Keratinocyte (primary cell): ENCODE measurements at regions not wholly inside any gene's neighbourhood (a gene's known extent, or its start where the extent isn't known, plus 50 kb on each side); places are given as distances from the start of the nearest gene placed in this dataset.

Experiments
- CTCF ChIP-seq, 3 experiments: IDR thresholded peaks in 1 of 3; conservative IDR thresholded peaks in 1 of 3; optimal IDR thresholded peaks in 1 of 3; 2 replicates in 2 of 3; 3 replicates in 1 of 3; pipeline versions ENCODE3 to v1.5.1; 2011; ENCODE audit warnings: low read length in 3 of 3, mild to moderate bottlenecking in 3 of 3, moderate library complexity in 2 of 3, control low read depth in 1 of 3, inconsistent platforms in 1 of 3; ENCODE audit not compliant: insufficient read depth in 2 of 3; ENCODE audit errors: extremely low read depth in 1 of 3
- EZH2 ChIP-seq: IDR thresholded peaks from one replicate; pipeline ENCODE4 v1.6.1; 2012; ENCODE audit warnings: inconsistent platforms, mild to moderate bottlenecking, low read length, moderate library complexity

GRCh38 chr10:131785121-131785460, 115.7 kb upstream of the PPP2R2D start:
- TF ChIP-seq CTCF (optimal IDR thresholded peaks at IDR 0.05 in 1 of 3, IDR thresholded peaks at IDR 0.05 in 1 of 3, conservative IDR thresholded peaks at IDR 0.05 in 1 of 3; ENCODE audit: extremely low read depth in 1 of 3, insufficient read depth in 2 of 3, low read length in 3 of 3) (no peak), EZH2 (no peak)
